ENCODE measurements at regions not wholly inside any gene's neighbourhood (a gene's known extent, or its start where the extent isn't known, plus 50 kb on each side); places are given as distances from the start of the nearest gene placed in this dataset.
A peak's percentile ranks its signal among the peaks of the same experiment; 100 is the strongest.

- no peaks in the 10 kb centered on the region for H3K9me3 ChIP-seq (ENCODE audit: control insufficient read depth, low read length)
- H3K27ac Mint-ChIP-seq: no peak overlapping the region
- 59% methylated on average over 1 of the region's 1 CpG; no CpG with 5 or more reads in 1 of the 2 experiments for WGBS, 2 experiments (ENCODE audit: insufficient coverage in 1 of 2, insufficient read length in 1 of 2)
- H3K4me3 ChIP-seq (ENCODE audit: low read length): no peak overlapping the region
- H3K4me1 ChIP-seq (ENCODE audit: control insufficient read depth, insufficient read depth, low read length): no peaks in the 10 kb centered on the region
- H3K27me3 ChIP-seq (ENCODE audit: control insufficient read depth, insufficient read depth, low read length, poor library complexity, severe bottlenecking): no peaks in the 10 kb centered on the region
- no peaks in the 10 kb centered on the region for H3K36me3 Mint-ChIP-seq (ENCODE audit: low read depth)
- H3K4me1 Mint-ChIP-seq: no peaks in the 10 kb centered on the region
- no peak overlapping the region for H3K27ac ChIP-seq (ENCODE audit: low read depth, low read length)
- H3K9ac ChIP-seq (ENCODE audit: extremely low read depth, low read length, poor library complexity, severe bottlenecking): no peak overlapping the region
- no peak overlapping the region for H3K4me3 Mint-ChIP-seq
- no peaks in the 10 kb centered on the region for H3K36me3 ChIP-seq (ENCODE audit: control insufficient read depth, insufficient read depth, low read length)
- H3K9me3 Mint-ChIP-seq: no peaks in the 10 kb centered on the region
- H3K27me3 Mint-ChIP-seq (ENCODE audit: insufficient read depth): no peaks in the 10 kb centered on the region
- DNase-seq: peak; percentile 29
- TF ChIP-seq CTCF (conservative IDR thresholded peaks at IDR 0.05): no peak
Observed at GRCh38 chr19:30873691-30874090, 475.5 kb downstream of the TSHZ3 start.

DNA sequence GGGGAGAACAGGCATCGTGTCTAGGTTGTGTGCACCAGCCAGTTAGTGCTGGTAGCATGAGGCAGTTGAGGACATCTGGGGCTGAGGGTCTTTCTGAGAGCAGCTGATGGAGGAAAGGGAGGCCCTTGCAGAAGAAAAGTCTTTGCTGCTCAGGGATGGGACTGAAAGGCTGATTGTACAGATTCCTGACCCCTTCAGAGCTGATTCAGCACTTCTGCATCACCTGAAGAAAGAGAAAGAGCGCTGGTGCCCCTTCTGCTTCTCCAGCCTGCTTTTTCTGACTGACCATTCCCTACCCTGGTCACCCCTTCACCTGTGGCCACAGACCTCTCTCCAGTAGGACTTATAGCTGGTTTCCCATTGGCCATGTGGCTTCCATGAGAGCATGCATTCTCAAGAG lies 476.2 kb downstream of the TSHZ3 start:
- no peaks in the 10 kb centered on the region for H3K36me3 ChIP-seq (ENCODE audit: control insufficient read depth, insufficient read depth, low read length)

GRCh38 chr19:30871979-30872378 lies 477.3 kb downstream of the TSHZ3 start:
- no peaks in the 10 kb centered on the region for H3K9me3 ChIP-seq (ENCODE audit: control insufficient read depth, low read length)
- DNase-seq: peak; percentile 19
- no peaks in the 10 kb centered on the region for H3K27me3 Mint-ChIP-seq (ENCODE audit: insufficient read depth)
- no peak overlapping the region for H3K4me3 ChIP-seq (ENCODE audit: low read length)
- no peak overlapping the region for H3K27ac ChIP-seq (ENCODE audit: low read depth, low read length)
- no peak for TF ChIP-seq CTCF (conservative IDR thresholded peaks at IDR 0.05)
- 87 to 93% methylated on average over 2 to 4 of the region's 4 CpGs for WGBS, 2 experiments (ENCODE audit: insufficient coverage in 1 of 2, insufficient read length in 1 of 2)
- H3K4me1 ChIP-seq (ENCODE audit: control insufficient read depth, insufficient read depth, low read length): no peaks in the 10 kb centered on the region
- H3K4me1 Mint-ChIP-seq: no peaks in the 10 kb centered on the region
- no peaks in the 10 kb centered on the region for H3K27me3 ChIP-seq (ENCODE audit: control insufficient read depth, insufficient read depth, low read length, poor library complexity, severe bottlenecking)
- no peaks in the 10 kb centered on the region for H3K36me3 Mint-ChIP-seq (ENCODE audit: low read depth)
- H3K4me3 Mint-ChIP-seq: no peak overlapping the region
- H3K36me3 ChIP-seq (ENCODE audit: control insufficient read depth, insufficient read depth, low read length): no peaks in the 10 kb centered on the region
- peaks cover 3% of the 10 kb centered on the region for H3K9me3 Mint-ChIP-seq
- no peak overlapping the region for H3K9ac ChIP-seq (ENCODE audit: extremely low read depth, low read length, poor library complexity, severe bottlenecking)
- no peak overlapping the region for H3K27ac Mint-ChIP-seq

More for the DNA sequence above, 476.2 kb downstream of the TSHZ3 start:
- TF ChIP-seq CTCF (conservative IDR thresholded peaks at IDR 0.05): no peak
- H3K36me3 Mint-ChIP-seq (ENCODE audit: low read depth): no peaks in the 10 kb centered on the region
- no peak overlapping the region for H3K4me3 Mint-ChIP-seq
- WGBS, 2 experiments (ENCODE audit: insufficient coverage in 1 of 2, insufficient read length in 1 of 2): 81 to 100% methylated on average over 1 to 2 of the region's 2 CpGs
- H3K4me1 Mint-ChIP-seq: no peaks in the 10 kb centered on the region
- DNase-seq: peak; percentile 7
- Histone ChIP-seq H3K27ac (ENCODE audit: low read depth, low read length) (no peak overlapping the region), H3K27me3 (ENCODE audit: control insufficient read depth, insufficient read depth, low read length, poor library complexity, severe bottlenecking) (no peaks in the 10 kb centered on the region), H3K4me1 (ENCODE audit: control insufficient read depth, insufficient read depth, low read length) (no peaks in the 10 kb centered on the region), H3K9me3 (ENCODE audit: control insufficient read depth, low read length) (no peaks in the 10 kb centered on the region), H3K4me3 (ENCODE audit: low read length) (no peak overlapping the region), H3K9ac (ENCODE audit: extremely low read depth, low read length, poor library complexity, severe bottlenecking) (no peak overlapping the region)
- H3K27me3 Mint-ChIP-seq (ENCODE audit: insufficient read depth): no peaks in the 10 kb centered on the region
- H3K27ac Mint-ChIP-seq: no peak overlapping the region
- no peaks in the 10 kb centered on the region for H3K9me3 Mint-ChIP-seq

Data from endodermal cell (in vitro differentiated cells).